NCI-H1092 (cell line): ENCODE measurements at regions not wholly inside any gene's neighbourhood (a gene's known extent, or its start where the extent isn't known, plus 50 kb on each side); places are given as distances from the start of the nearest gene placed in this dataset.

ENCODE experiments used
- DNase-seq: peaks from one replicate; lab custom pipeline; 2025; lab: John Stamatoyannopoulos, UW

- no peak for DNase-seq
Observed at GRCh38 chr1:38287036-38287435, 240.4 kb upstream of the POU3F1 start.

- no peak for DNase-seq
Observed at GRCh38 chr1:38285807-38286530, 239.4 kb upstream of the POU3F1 start.

- DNase-seq = no peak
Observed at GRCh38 chr1:38284953-38285352, 238.4 kb upstream of the POU3F1 start.

GRCh38 chr1:38283696-38284470 lies 237.3 kb upstream of the POU3F1 start:
- no peak for DNase-seq

GRCh38 chr1:38279148-38279547 lies 232.6 kb upstream of the POU3F1 start:
- no peak for DNase-seq

GRCh38 chr1:38277646-38278045 lies 231.1 kb upstream of the POU3F1 start:
- DNase-seq = no peak

GRCh38 chr1:38275960-38276359 lies 229.4 kb upstream of the POU3F1 start:
- DNase-seq = no peak

GRCh38 chr1:38274974-38275373 lies 228.4 kb upstream of the POU3F1 start:
- DNase-seq = no peak

- DNase-seq = no peak
Observed at GRCh38 chr1:38273196-38273804, 226.7 kb upstream of the POU3F1 start.

- no peak for DNase-seq
Observed at GRCh38 chr1:38272515-38272914, 225.9 kb upstream of the POU3F1 start.

- DNase-seq = no peak
Observed at GRCh38 chr1:38270849-38271633, 224.4 kb upstream of the POU3F1 start.

GRCh38 chr1:38269923-38270848 lies 223.6 kb upstream of the POU3F1 start:
- no peak for DNase-seq

- DNase-seq = no peak
Observed at GRCh38 chr1:38268226-38268625, 221.6 kb upstream of the POU3F1 start.

GRCh38 chr1:38267037-38268036 lies 220.7 kb upstream of the POU3F1 start:
- no peak for DNase-seq

- DNase-seq = no peak
Observed at GRCh38 chr1:38266197-38266520, 219.6 kb upstream of the POU3F1 start.

GRCh38 chr1:38265293-38266196 lies 219.0 kb upstream of the POU3F1 start:
- no peak for DNase-seq

- DNase-seq = no peak
Observed at GRCh38 chr1:38263438-38263837, 216.8 kb upstream of the POU3F1 start.

- no peak for DNase-seq
Observed at GRCh38 chr1:38261574-38261973, 215.0 kb upstream of the POU3F1 start.

GRCh38 chr1:38258085-38258627 lies 211.6 kb upstream of the POU3F1 start:
- DNase-seq = no peak
